ENCODE measurements at regions not wholly inside any gene's neighbourhood (a gene's known extent, or its start where the extent isn't known, plus 50 kb on each side); places are given as distances from the start of the nearest gene placed in this dataset.

DNA sequence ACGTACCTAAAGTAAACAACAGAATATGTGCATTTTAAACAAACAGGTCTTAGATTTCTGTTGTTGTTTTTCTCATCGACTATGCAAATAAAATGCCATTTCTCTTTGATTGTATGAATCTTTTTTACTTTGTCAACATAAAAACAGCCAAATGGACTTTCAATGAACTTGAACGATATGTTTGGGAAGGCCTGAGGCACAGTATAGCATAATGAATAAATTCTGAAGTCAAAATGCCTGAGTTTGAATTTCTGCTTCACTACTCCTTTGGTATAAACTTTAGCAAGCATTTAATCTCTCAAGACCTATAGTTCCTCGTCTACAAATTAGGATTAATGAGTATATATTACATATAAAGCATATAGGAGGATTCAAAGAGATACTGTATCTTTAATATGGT, 1369.9 kb upstream of the TENM4 start:
- 30% methylated on average over 4 of the region's 4 CpGs for WGBS (ENCODE audit: insufficient coverage, insufficient replicate concordance, low lambda C conversion rate, missing lambda C conversion rate)

More for the DNA sequence above, 1369.9 kb upstream of the TENM4 start:
- no peak overlapping the region for H3K4me2 ChIP-seq (ENCODE audit: control insufficient read depth, insufficient read depth)
- POLR2A ChIA-PET = no interaction called here
- no peaks in the 10 kb centered on the region for H3K79me2 ChIP-seq (ENCODE audit: control insufficient read depth, insufficient read depth, low read length)
- SMC1A ChIA-PET (ENCODE audit: uncharacterized antibody, unreplicated experiment) = no interaction called here
- TF ChIP-seq, protein P1, sequence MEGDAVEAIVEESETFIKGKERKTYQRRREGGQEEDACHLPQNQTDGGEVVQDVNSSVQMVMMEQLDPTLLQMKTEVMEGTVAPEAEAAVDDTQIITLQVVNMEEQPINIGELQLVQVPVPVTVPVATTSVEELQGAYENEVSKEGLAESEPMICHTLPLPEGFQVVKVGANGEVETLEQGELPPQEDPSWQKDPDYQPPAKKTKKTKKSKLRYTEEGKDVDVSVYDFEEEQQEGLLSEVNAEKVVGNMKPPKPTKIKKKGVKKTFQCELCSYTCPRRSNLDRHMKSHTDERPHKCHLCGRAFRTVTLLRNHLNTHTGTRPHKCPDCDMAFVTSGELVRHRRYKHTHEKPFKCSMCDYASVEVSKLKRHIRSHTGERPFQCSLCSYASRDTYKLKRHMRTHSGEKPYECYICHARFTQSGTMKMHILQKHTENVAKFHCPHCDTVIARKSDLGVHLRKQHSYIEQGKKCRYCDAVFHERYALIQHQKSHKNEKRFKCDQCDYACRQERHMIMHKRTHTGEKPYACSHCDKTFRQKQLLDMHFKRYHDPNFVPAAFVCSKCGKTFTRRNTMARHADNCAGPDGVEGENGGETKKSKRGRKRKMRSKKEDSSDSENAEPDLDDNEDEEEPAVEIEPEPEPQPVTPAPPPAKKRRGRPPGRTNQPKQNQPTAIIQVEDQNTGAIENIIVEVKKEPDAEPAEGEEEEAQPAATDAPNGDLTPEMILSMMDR (IDR thresholded peaks at IDR 0.05 in 2 of 3, conservative IDR thresholded peaks at IDR 0.05 in 1 of 3; ENCODE audit: control insufficient read depth in 2 of 3, extremely low read depth in 1 of 3, insufficient read depth in 1 of 3, low read depth in 3 of 3, low read length in 3 of 3) = no peak
- TF ChIP-seq GABPA (IDR thresholded peaks at IDR 0.05; ENCODE audit: low read depth) (no peak), ZNF207 (IDR thresholded peaks at IDR 0.05; ENCODE audit: borderline replicate concordance) (no peak), MYB (IDR thresholded peaks at IDR 0.05; ENCODE audit: borderline replicate concordance, low read depth, low read length) (no peak), NRF1 (conservative IDR thresholded peaks at IDR 0.05; ENCODE audit: low read depth, low read length) (no peak), MEF2B (IDR thresholded peaks at IDR 0.05; ENCODE audit: partially characterized antibody, poor library complexity, severe bottlenecking) (no peak), TBL1XR1 (IDR thresholded peaks at IDR 0.05; ENCODE audit: low read depth, low read length) (no peak), TCF7 (IDR thresholded peaks at IDR 0.05; ENCODE audit: borderline replicate concordance) (no peak), RFX5 (IDR thresholded peaks at IDR 0.05; ENCODE audit: low read depth, low read length) (no peak), STAT1 (conservative IDR thresholded peaks at IDR 0.05) (no peak), HCFC1 (IDR thresholded peaks at IDR 0.05; ENCODE audit: low read length) (no peak), IKZF2 (IDR thresholded peaks at IDR 0.05) (no peak), KDM1A (IDR thresholded peaks at IDR 0.05; ENCODE audit: borderline replicate concordance) (no peak), POLR2AphosphoS2 (IDR thresholded peaks at IDR 0.05; ENCODE audit: low read depth, low read length) (no peak), ZNF622 (IDR thresholded peaks at IDR 0.05) (no peak)
- TF ChIP-seq, protein P2, sequence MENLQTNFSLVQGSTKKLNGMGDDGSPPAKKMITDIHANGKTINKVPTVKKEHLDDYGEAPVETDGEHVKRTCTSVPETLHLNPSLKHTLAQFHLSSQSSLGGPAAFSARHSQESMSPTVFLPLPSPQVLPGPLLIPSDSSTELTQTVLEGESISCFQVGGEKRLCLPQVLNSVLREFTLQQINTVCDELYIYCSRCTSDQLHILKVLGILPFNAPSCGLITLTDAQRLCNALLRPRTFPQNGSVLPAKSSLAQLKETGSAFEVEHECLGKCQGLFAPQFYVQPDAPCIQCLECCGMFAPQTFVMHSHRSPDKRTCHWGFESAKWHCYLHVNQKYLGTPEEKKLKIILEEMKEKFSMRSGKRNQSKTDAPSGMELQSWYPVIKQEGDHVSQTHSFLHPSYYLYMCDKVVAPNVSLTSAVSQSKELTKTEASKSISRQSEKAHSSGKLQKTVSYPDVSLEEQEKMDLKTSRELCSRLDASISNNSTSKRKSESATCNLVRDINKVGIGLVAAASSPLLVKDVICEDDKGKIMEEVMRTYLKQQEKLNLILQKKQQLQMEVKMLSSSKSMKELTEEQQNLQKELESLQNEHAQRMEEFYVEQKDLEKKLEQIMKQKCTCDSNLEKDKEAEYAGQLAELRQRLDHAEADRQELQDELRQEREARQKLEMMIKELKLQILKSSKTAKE (IDR thresholded peaks at IDR 0.05; ENCODE audit: low read depth, poor library complexity, severe bottlenecking) = no peak
- no peak overlapping the region for H3K9ac ChIP-seq (ENCODE audit: control insufficient read depth, insufficient read depth, low read length)
- H3K27ac ChIP-seq (ENCODE audit: control insufficient read depth, insufficient read depth) = no peak overlapping the region
- no peak for DNase-seq (ENCODE audit: low read depth, low spot score)
- H3K36me3 ChIP-seq (ENCODE audit: control insufficient read depth in 2 of 2, insufficient read depth in 2 of 2, low read length in 1 of 2) = no peaks in the 10 kb centered on the region
- no peak for ATAC-seq
- no peak for FAIRE-seq
- no peaks in the 10 kb centered on the region for H4K20me1 ChIP-seq (ENCODE audit: control insufficient read depth, insufficient read depth)
- H3K27me3 ChIP-seq (replicated peaks in 1 of 2; ENCODE audit: control insufficient read depth in 2 of 2, insufficient read depth in 2 of 2, low read length in 1 of 2) = no peaks in the 10 kb centered on the region
- no peaks in the 10 kb centered on the region for H3K9me3 ChIP-seq (replicated peaks; ENCODE audit: control insufficient read depth, insufficient read depth, low read length)
- BruUV-seq (replicated peaks) = no TSS peak
- H3K4me3 ChIP-seq = no peak overlapping the region
- in situ Hi-C loops (cut with MboI) = no loop called here
- RAD21 ChIA-PET (ENCODE audit: unreplicated experiment) = no interaction called here
- CTCF ChIA-PET = no interaction called here
- peaks cover 4% of the 10 kb centered on the region; the same call in 1 of the 2 replicates for H3K4me1 ChIP-seq (ENCODE audit: control insufficient read depth, insufficient read depth, low read length)
- no peak overlapping the region for H2AFZ ChIP-seq (ENCODE audit: control insufficient read depth, low read depth, low read length)
- intact Hi-C loops (cut with micrococcal nuclease; ENCODE audit: unreplicated experiment) = no loop called here
